ENCODE measurements at regions not wholly inside any gene's neighbourhood (a gene's known extent, or its start where the extent isn't known, plus 50 kb on each side); places are given as distances from the start of the nearest gene placed in this dataset.

- no peak for TF ChIP-seq CTCF (IDR thresholded peaks at IDR 0.05)
- DNase-seq: no peak
- intact Hi-C loops (cut with DNase I): no loop called here
- no peaks in the 10 kb centered on the region for H3K36me3 ChIP-seq (ENCODE audit: insufficient read depth in 1 of 2, low read depth in 1 of 2)
- H3K4me3 ChIP-seq: no peak overlapping the region
- no peaks in the 10 kb centered on the region for H3K4me1 ChIP-seq
- H3K9me3 ChIP-seq: no peaks in the 10 kb centered on the region
- H3K27ac ChIP-seq: no peak overlapping the region
- 75 to 80% (median 79%) methylated on average over 7 of the region's 7 CpGs for WGBS, 3 donors
- no peaks in the 10 kb centered on the region for H3K27me3 ChIP-seq (ENCODE audit: insufficient read depth in 3 of 3, low read length in 2 of 3)
- ATAC-seq: no peak
Observed at GRCh38 chr3:34284959-34285826, 486.8 kb downstream of the PDCD6IP start.

GRCh38 chr3:34285827-34286188 lies 487.4 kb downstream of the PDCD6IP start:
- H3K36me3 ChIP-seq (ENCODE audit: insufficient read depth in 1 of 2, low read depth in 1 of 2): no peaks in the 10 kb centered on the region
- DNase-seq (no peak), ATAC-seq (no peak)
- intact Hi-C loops (cut with DNase I): no loop called here
- TF ChIP-seq CTCF (IDR thresholded peaks at IDR 0.05): no peak
- no peaks in the 10 kb centered on the region for H3K27me3 ChIP-seq (ENCODE audit: insufficient read depth in 3 of 3, low read length in 2 of 3)
- no peaks in the 10 kb centered on the region for H3K9me3 ChIP-seq
- no peak overlapping the region for H3K4me3 ChIP-seq
- WGBS, 3 donors: 38 to 54% (median 49%) methylated on average over 2 of the region's 2 CpGs
- H3K27ac ChIP-seq: no peak overlapping the region
- no peaks in the 10 kb centered on the region for H3K4me1 ChIP-seq

- Histone ChIP-seq H3K36me3 (ENCODE audit: insufficient read depth in 1 of 2, low read depth in 1 of 2) (no peaks in the 10 kb centered on the region), H3K4me1 (no peaks in the 10 kb centered on the region), H3K27ac (no peak overlapping the region), H3K9me3 (no peaks in the 10 kb centered on the region), H3K4me3 (no peak overlapping the region), H3K27me3 (ENCODE audit: insufficient read depth in 3 of 3, low read length in 2 of 3) (no peaks in the 10 kb centered on the region)
- DNase-seq (no peak), ATAC-seq (no peak)
- TF ChIP-seq CTCF (IDR thresholded peaks at IDR 0.05): no peak
- 63 to 68% (median 65%) methylated on average over 3 of the region's 3 CpGs for WGBS, 3 donors
- intact Hi-C loops (cut with DNase I): no loop called here
Observed at GRCh38 chr3:34292605-34293300, 494.3 kb downstream of the PDCD6IP start.

- ATAC-seq (no peak), DNase-seq (no peak)
- intact Hi-C loops (cut with DNase I): no loop called here
- Histone ChIP-seq H3K9me3 (no peaks in the 10 kb centered on the region), H3K27me3 (ENCODE audit: insufficient read depth in 3 of 3, low read length in 2 of 3) (no peaks in the 10 kb centered on the region), H3K27ac (no peak overlapping the region), H3K4me3 (no peak overlapping the region), H3K36me3 (ENCODE audit: insufficient read depth in 1 of 2, low read depth in 1 of 2) (no peaks in the 10 kb centered on the region), H3K4me1 (no peaks in the 10 kb centered on the region)
- TF ChIP-seq CTCF (IDR thresholded peaks at IDR 0.05): no peak
Observed at GRCh38 chr3:34294240-34294639, 495.8 kb downstream of the PDCD6IP start.
